ENCODE measurements at regions not wholly inside any gene's neighbourhood (a gene's known extent, or its start where the extent isn't known, plus 50 kb on each side); places are given as distances from the start of the nearest gene placed in this dataset.

GRCh38 chr21:27045281-27045985 lies 78.5 kb upstream of the ADAMTS5 start:
- Histone ChIP-seq H3K9me3 (ENCODE audit: insufficient read depth, low read depth, low read length) (no peaks in the 10 kb centered on the region), H2AFZ (ENCODE audit: low read depth, low read length) (no peak overlapping the region), H3K4me3 (ENCODE audit: insufficient read depth, low read depth, low read length) (no peak overlapping the region), H3K27ac (ENCODE audit: low read depth, low read length) (no peak overlapping the region), H3K79me2 (ENCODE audit: insufficient read depth, low read length) (no peaks in the 10 kb centered on the region), H3K36me3 (ENCODE audit: insufficient read depth, low read length) (no peaks in the 10 kb centered on the region), H3K9ac (ENCODE audit: low read length) (no peak overlapping the region), H3K4me2 (ENCODE audit: low read length) (no peak overlapping the region), H3K27me3 (ENCODE audit: insufficient read depth, low read length) (no peaks in the 10 kb centered on the region), H3K4me1 (ENCODE audit: insufficient read depth, low read length) (no peaks in the 10 kb centered on the region), H4K20me1 (ENCODE audit: insufficient read depth, low read length) (no peaks in the 10 kb centered on the region)
- Mint-ChIP-seq H3K9me3 (ENCODE audit: unreplicated experiment) (peaks cover 1% of the 10 kb centered on the region), H3K4me3 (ENCODE audit: unreplicated experiment) (no peak overlapping the region), H3K27me3 (ENCODE audit: low read depth, unreplicated experiment) (no peaks in the 10 kb centered on the region), H3K4me1 (ENCODE audit: low read depth, unreplicated experiment) (no peaks in the 10 kb centered on the region), H3K36me3 (ENCODE audit: low read depth, unreplicated experiment) (no peaks in the 10 kb centered on the region), H3K27ac (ENCODE audit: unreplicated experiment) (no peak overlapping the region)
- no peak for DNase-seq (ENCODE audit: low read depth)
- no peak for FAIRE-seq
- no peak for TF ChIP-seq EZH2 (IDR thresholded peaks at IDR 0.05; ENCODE audit: insufficient read depth, low read length)
- TF ChIP-seq, protein P1, sequence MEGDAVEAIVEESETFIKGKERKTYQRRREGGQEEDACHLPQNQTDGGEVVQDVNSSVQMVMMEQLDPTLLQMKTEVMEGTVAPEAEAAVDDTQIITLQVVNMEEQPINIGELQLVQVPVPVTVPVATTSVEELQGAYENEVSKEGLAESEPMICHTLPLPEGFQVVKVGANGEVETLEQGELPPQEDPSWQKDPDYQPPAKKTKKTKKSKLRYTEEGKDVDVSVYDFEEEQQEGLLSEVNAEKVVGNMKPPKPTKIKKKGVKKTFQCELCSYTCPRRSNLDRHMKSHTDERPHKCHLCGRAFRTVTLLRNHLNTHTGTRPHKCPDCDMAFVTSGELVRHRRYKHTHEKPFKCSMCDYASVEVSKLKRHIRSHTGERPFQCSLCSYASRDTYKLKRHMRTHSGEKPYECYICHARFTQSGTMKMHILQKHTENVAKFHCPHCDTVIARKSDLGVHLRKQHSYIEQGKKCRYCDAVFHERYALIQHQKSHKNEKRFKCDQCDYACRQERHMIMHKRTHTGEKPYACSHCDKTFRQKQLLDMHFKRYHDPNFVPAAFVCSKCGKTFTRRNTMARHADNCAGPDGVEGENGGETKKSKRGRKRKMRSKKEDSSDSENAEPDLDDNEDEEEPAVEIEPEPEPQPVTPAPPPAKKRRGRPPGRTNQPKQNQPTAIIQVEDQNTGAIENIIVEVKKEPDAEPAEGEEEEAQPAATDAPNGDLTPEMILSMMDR (IDR thresholded peaks at IDR 0.05; ENCODE audit: insufficient read depth, low read depth, low read length) = no peak

- Histone ChIP-seq H3K9ac (ENCODE audit: low read length) (no peak overlapping the region), H3K4me2 (ENCODE audit: low read length) (no peak overlapping the region), H3K36me3 (ENCODE audit: insufficient read depth, low read length) (no peaks in the 10 kb centered on the region), H4K20me1 (ENCODE audit: insufficient read depth, low read length) (no peaks in the 10 kb centered on the region), H3K4me3 (ENCODE audit: insufficient read depth, low read depth, low read length) (no peak overlapping the region), H2AFZ (ENCODE audit: low read depth, low read length) (no peak overlapping the region), H3K27ac (ENCODE audit: low read depth, low read length) (no peak overlapping the region), H3K4me1 (ENCODE audit: insufficient read depth, low read length) (no peaks in the 10 kb centered on the region), H3K79me2 (ENCODE audit: insufficient read depth, low read length) (no peaks in the 10 kb centered on the region), H3K9me3 (ENCODE audit: insufficient read depth, low read depth, low read length) (no peaks in the 10 kb centered on the region), H3K27me3 (ENCODE audit: insufficient read depth, low read length) (no peaks in the 10 kb centered on the region)
- DNase-seq (ENCODE audit: low read depth) (no peak), FAIRE-seq (no peak)
- Mint-ChIP-seq H3K27me3 (ENCODE audit: low read depth, unreplicated experiment) (no peaks in the 10 kb centered on the region), H3K36me3 (ENCODE audit: low read depth, unreplicated experiment) (no peaks in the 10 kb centered on the region), H3K4me1 (ENCODE audit: low read depth, unreplicated experiment) (no peaks in the 10 kb centered on the region), H3K9me3 (ENCODE audit: unreplicated experiment) (no peaks in the 10 kb centered on the region), H3K27ac (ENCODE audit: unreplicated experiment) (no peak overlapping the region), H3K4me3 (ENCODE audit: unreplicated experiment) (no peak overlapping the region)
- TF ChIP-seq EZH2 (IDR thresholded peaks at IDR 0.05; ENCODE audit: insufficient read depth, low read length) = no peak
- TF ChIP-seq, protein P1 (IDR thresholded peaks at IDR 0.05; ENCODE audit: insufficient read depth, low read depth, low read length) = no peak
Observed at GRCh38 chr21:27043377-27043776, 76.5 kb upstream of the ADAMTS5 start.

GRCh38 chr21:27040738-27041469 lies 74.0 kb upstream of the ADAMTS5 start:
- Histone ChIP-seq H3K27me3 (ENCODE audit: insufficient read depth, low read length) (no peaks in the 10 kb centered on the region), H3K9ac (ENCODE audit: low read length) (no peak overlapping the region), H3K4me3 (ENCODE audit: insufficient read depth, low read depth, low read length) (no peak overlapping the region), H3K4me2 (ENCODE audit: low read length) (no peak overlapping the region), H3K4me1 (ENCODE audit: insufficient read depth, low read length) (no peaks in the 10 kb centered on the region), H4K20me1 (ENCODE audit: insufficient read depth, low read length) (no peaks in the 10 kb centered on the region), H3K9me3 (ENCODE audit: insufficient read depth, low read depth, low read length) (no peaks in the 10 kb centered on the region), H3K36me3 (ENCODE audit: insufficient read depth, low read length) (no peaks in the 10 kb centered on the region), H3K79me2 (ENCODE audit: insufficient read depth, low read length) (no peaks in the 10 kb centered on the region), H3K27ac (ENCODE audit: low read depth, low read length) (no peak overlapping the region), H2AFZ (ENCODE audit: low read depth, low read length) (no peak overlapping the region)
- no peak for TF ChIP-seq EZH2 (IDR thresholded peaks at IDR 0.05; ENCODE audit: insufficient read depth, low read length)
- TF ChIP-seq, protein P1 (IDR thresholded peaks at IDR 0.05; ENCODE audit: insufficient read depth, low read depth, low read length) = no peak
- no peaks in the 10 kb centered on the region for H3K36me3 Mint-ChIP-seq (ENCODE audit: low read depth, unreplicated experiment)
- FAIRE-seq (no peak), DNase-seq (ENCODE audit: low read depth) (no peak)
- H3K27ac Mint-ChIP-seq (ENCODE audit: unreplicated experiment) = no peak overlapping the region
- no peaks in the 10 kb centered on the region for H3K4me1 Mint-ChIP-seq (ENCODE audit: low read depth, unreplicated experiment)
- no peak overlapping the region for H3K4me3 Mint-ChIP-seq (ENCODE audit: unreplicated experiment)
- H3K9me3 Mint-ChIP-seq (ENCODE audit: unreplicated experiment) = no peaks in the 10 kb centered on the region
- no peaks in the 10 kb centered on the region for H3K27me3 Mint-ChIP-seq (ENCODE audit: low read depth, unreplicated experiment)
